ENCODE measurements at regions not wholly inside any gene's neighbourhood (a gene's known extent, or its start where the extent isn't known, plus 50 kb on each side); places are given as distances from the start of the nearest gene placed in this dataset.

- no peak for TF ChIP-seq CTCF (conservative IDR thresholded peaks at IDR 0.05)
- no peak for TF ChIP-seq EZH2 (IDR thresholded peaks at IDR 0.05; ENCODE audit: low read depth)
Measured at GRCh38 chr10:55305285-55305684, 504.3 kb upstream of the PCDH15 start.
